ENCODE measurements at regions not wholly inside any gene's neighbourhood (a gene's known extent, or its start where the extent isn't known, plus 50 kb on each side); places are given as distances from the start of the nearest gene placed in this dataset.

GRCh38 chr6:111975466-111975865 is 78.4 kb upstream of the CCN6 start:
- DNase-seq, result no peak
- no peaks in the 10 kb centered on the region for H3K27me3 ChIP-seq
- intact Hi-C loops (cut with DNase I; ENCODE audit: low total_unique reads), result no loop called here
- no peak overlapping the region for H3K27ac ChIP-seq
- TF ChIP-seq EP300 (IDR thresholded peaks at IDR 0.05), result no peak
- no peak for TF ChIP-seq POLR2A (IDR thresholded peaks at IDR 0.05)
- no peak for TF ChIP-seq CTCF (IDR thresholded peaks at IDR 0.05)
- no peak for TF ChIP-seq POLR2AphosphoS5 (IDR thresholded peaks at IDR 0.05)
- WGBS, 5 donors, result 81 to 91% (median 85%) methylated on average over 6 of the region's 6 CpGs
- H3K4me1 ChIP-seq, result peaks cover 0 to 11% (median 9%) of the 10 kb centered on the region in 4 donors
- H3K9me3 ChIP-seq, result no peaks in the 10 kb centered on the region
- H3K4me3 ChIP-seq, result no peak overlapping the region
- H3K36me3 ChIP-seq, result no peaks in the 10 kb centered on the region

GRCh38 chr6:111976139-111976538 is 77.8 kb upstream of the CCN6 start:
- TF ChIP-seq EP300 (IDR thresholded peaks at IDR 0.05), result no peak
- TF ChIP-seq CTCF (IDR thresholded peaks at IDR 0.05), result no peak
- no peak for TF ChIP-seq POLR2AphosphoS5 (IDR thresholded peaks at IDR 0.05)
- TF ChIP-seq POLR2A (IDR thresholded peaks at IDR 0.05), result no peak
- WGBS, 5 donors, result 83 to 94% (median 91%) methylated on average over 2 of the region's 2 CpGs
- H3K27ac ChIP-seq, result no peak overlapping the region

GRCh38 chr6:111978532-111979149 is 75.3 kb upstream of the CCN6 start:
- intact Hi-C loops (cut with DNase I; ENCODE audit: low total_unique reads), result no loop called here
- no peaks in the 10 kb centered on the region for H3K36me3 ChIP-seq
- H3K27me3 ChIP-seq, result no peaks in the 10 kb centered on the region
- no peak for DNase-seq
- no peaks in the 10 kb centered on the region for H3K9me3 ChIP-seq
- peaks cover 0 to 4% (median 3%) of the 10 kb centered on the region in 4 donors for H3K4me1 ChIP-seq
- no peak for TF ChIP-seq POLR2A (IDR thresholded peaks at IDR 0.05)
- 81 to 90% (median 86%) methylated on average over 3 of the region's 3 CpGs for WGBS, 5 donors
- H3K27ac ChIP-seq, result no peak overlapping the region
- no peak overlapping the region for H3K4me3 ChIP-seq

More at GRCh38 chr6:111976139-111976538, 77.8 kb upstream of the CCN6 start:
- Histone ChIP-seq H3K4me1 (peaks cover 0 to 11% (median 9%) of the 10 kb centered on the region in 4 donors), H3K27me3 (no peaks in the 10 kb centered on the region), H3K9me3 (no peaks in the 10 kb centered on the region), H3K4me3 (no peak overlapping the region), H3K36me3 (no peaks in the 10 kb centered on the region)
- no peak for DNase-seq
- intact Hi-C loops (cut with DNase I; ENCODE audit: low total_unique reads), result no loop called here

- TF ChIP-seq POLR2AphosphoS5 (IDR thresholded peaks at IDR 0.05) (no peak), CTCF (IDR thresholded peaks at IDR 0.05) (no peak), EP300 (IDR thresholded peaks at IDR 0.05) (no peak)
- intact Hi-C loops (cut with DNase I; ENCODE audit: low total_unique reads), result no loop called here
- H3K4me3 ChIP-seq, result no peak overlapping the region
- 81 to 86% (median 84%) methylated on average over 6 of the region's 6 CpGs for WGBS, 5 donors
- no peaks in the 10 kb centered on the region for H3K36me3 ChIP-seq
- no peaks in the 10 kb centered on the region for H3K4me1 ChIP-seq
- no peaks in the 10 kb centered on the region for H3K27me3 ChIP-seq
- DNase-seq, result no peak
- H3K9me3 ChIP-seq, result no peaks in the 10 kb centered on the region
- H3K27ac ChIP-seq, result no peak overlapping the region
Measured at GRCh38 chr6:111979633-111980032, 74.3 kb upstream of the CCN6 start.

GRCh38 chr6:111980143-111980542 is 73.8 kb upstream of the CCN6 start:
- Histone ChIP-seq H3K4me3 (no peak overlapping the region), H3K4me1 (peaks cover 0 to 3% (median 0%) of the 10 kb centered on the region in 4 donors), H3K36me3 (no peaks in the 10 kb centered on the region), H3K27ac (no peak overlapping the region), H3K27me3 (no peaks in the 10 kb centered on the region), H3K9me3 (no peaks in the 10 kb centered on the region)
- TF ChIP-seq POLR2AphosphoS5 (IDR thresholded peaks at IDR 0.05), result no peak
- no peak for TF ChIP-seq CTCF (IDR thresholded peaks at IDR 0.05)
- TF ChIP-seq POLR2A (IDR thresholded peaks at IDR 0.05), result no peak
- no peak for TF ChIP-seq EP300 (IDR thresholded peaks at IDR 0.05)
- 73 to 82% (median 78%) methylated on average over 6 of the region's 6 CpGs for WGBS, 5 donors
- intact Hi-C loops (cut with DNase I; ENCODE audit: low total_unique reads), result no loop called here
- peak in 1 of 2 donors; percentile 78 for DNase-seq

Measured in stomach (tissue), 8 donors.